H1 (cell line): ENCODE measurements at regions not wholly inside any gene's neighbourhood (a gene's known extent, or its start where the extent isn't known, plus 50 kb on each side); places are given as distances from the start of the nearest gene placed in this dataset.

Experiments
- EZH2 ChIP-seq: fragments of 200-600 bp; sonication (generic); IDR thresholded peaks from 2 replicates; pipeline ENCODE4 v1.7.1; 2012; ENCODE audit warnings: low read depth, mild to moderate bottlenecking, moderate library complexity, low read length, inconsistent platforms; ENCODE audit not compliant: severe bottlenecking

- no peak for TF ChIP-seq EZH2
These were observed 237.3 kb downstream of the BRD1 start (continued) for GRCh38 chr22:49590381-49590780.
